G401.6 (cell line): ENCODE measurements at regions not wholly inside any gene's neighbourhood (a gene's known extent, or its start where the extent isn't known, plus 50 kb on each side); places are given as distances from the start of the nearest gene placed in this dataset.

Source experiments
- FAIRE-seq: peaks from 2 replicates; lab custom pipeline; 2012; peaks lifted over from hg19 to GRCh38; lab: Jason Lieb, UNC

GRCh38 chr11:69999721-70000120, 78.4 kb upstream of the ANO1 start:
- FAIRE-seq = no peak

GRCh38 chr11:70000228-70000627, 77.9 kb upstream of the ANO1 start:
- FAIRE-seq = no peak

- FAIRE-seq = no peak
Observed at GRCh38 chr11:70001246-70001645, 76.9 kb upstream of the ANO1 start.

- FAIRE-seq = no peak
Observed at GRCh38 chr11:70002433-70002832, 75.7 kb upstream of the ANO1 start.

GRCh38 chr11:70005107-70005818, 72.9 kb upstream of the ANO1 start:
- FAIRE-seq = no peak

GRCh38 chr11:70007796-70008195, 70.3 kb upstream of the ANO1 start:
- no peak for FAIRE-seq

GRCh38 chr11:70010774-70011173, 67.3 kb upstream of the ANO1 start:
- no peak for FAIRE-seq

GRCh38 chr11:70012134-70012733, 65.9 kb upstream of the ANO1 start:
- FAIRE-seq = no peak

GRCh38 chr11:70014291-70014690, 63.8 kb upstream of the ANO1 start:
- FAIRE-seq = no peak

- FAIRE-seq = no peak
Observed at GRCh38 chr11:70016666-70017367, 61.3 kb upstream of the ANO1 start.

- no peak for FAIRE-seq
Observed at GRCh38 chr11:70018816-70019215, 59.3 kb upstream of the ANO1 start.

- no peak for FAIRE-seq
Observed at GRCh38 chr11:70019576-70020011, 58.5 kb upstream of the ANO1 start.

GRCh38 chr11:70020336-70021214, 57.5 kb upstream of the ANO1 start:
- FAIRE-seq = no peak

GRCh38 chr11:70021586-70021985, 56.5 kb upstream of the ANO1 start:
- no peak for FAIRE-seq

GRCh38 chr11:70024036-70024772, 53.9 kb upstream of the ANO1 start:
- FAIRE-seq = no peak

GRCh38 chr11:70024773-70025045, 53.4 kb upstream of the ANO1 start:
- FAIRE-seq = no peak

- no peak for FAIRE-seq
Observed at GRCh38 chr11:70025308-70025707, 52.8 kb upstream of the ANO1 start.

- no peak for FAIRE-seq
Observed at GRCh38 chr11:70026012-70026411, 52.1 kb upstream of the ANO1 start.

GRCh38 chr11:70026726-70027125, 51.4 kb upstream of the ANO1 start:
- no peak for FAIRE-seq

- FAIRE-seq = no peak
Observed at GRCh38 chr11:70027451-70027850, 50.7 kb upstream of the ANO1 start.

GRCh38 chr11:70028147-70028855, 49.8 kb upstream of the ANO1 start:
- no peak for FAIRE-seq
